ENCODE measurements at regions not wholly inside any gene's neighbourhood (a gene's known extent, or its start where the extent isn't known, plus 50 kb on each side); places are given as distances from the start of the nearest gene placed in this dataset.

DNA sequence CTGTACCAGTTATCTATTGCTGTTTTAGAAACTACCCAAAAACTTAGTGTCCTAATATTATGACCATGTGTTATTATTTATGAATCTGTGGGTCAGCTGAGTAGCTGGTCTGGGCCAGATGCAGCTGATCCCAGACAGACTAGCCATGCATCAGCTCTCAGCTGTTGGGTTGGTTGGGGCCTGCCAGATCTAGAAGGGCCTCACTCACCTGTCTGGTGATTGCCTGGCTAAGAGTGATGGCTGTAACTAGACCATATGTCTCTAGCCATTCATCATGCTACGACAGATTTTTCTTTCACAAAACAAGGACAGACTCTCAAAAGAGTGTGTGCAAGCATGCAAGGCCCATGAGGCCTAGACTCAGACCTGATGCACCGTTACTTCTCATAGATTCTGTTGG lies 403.2 kb downstream of the SAMD5 start (continued):
- TF ChIP-seq, protein P1, sequence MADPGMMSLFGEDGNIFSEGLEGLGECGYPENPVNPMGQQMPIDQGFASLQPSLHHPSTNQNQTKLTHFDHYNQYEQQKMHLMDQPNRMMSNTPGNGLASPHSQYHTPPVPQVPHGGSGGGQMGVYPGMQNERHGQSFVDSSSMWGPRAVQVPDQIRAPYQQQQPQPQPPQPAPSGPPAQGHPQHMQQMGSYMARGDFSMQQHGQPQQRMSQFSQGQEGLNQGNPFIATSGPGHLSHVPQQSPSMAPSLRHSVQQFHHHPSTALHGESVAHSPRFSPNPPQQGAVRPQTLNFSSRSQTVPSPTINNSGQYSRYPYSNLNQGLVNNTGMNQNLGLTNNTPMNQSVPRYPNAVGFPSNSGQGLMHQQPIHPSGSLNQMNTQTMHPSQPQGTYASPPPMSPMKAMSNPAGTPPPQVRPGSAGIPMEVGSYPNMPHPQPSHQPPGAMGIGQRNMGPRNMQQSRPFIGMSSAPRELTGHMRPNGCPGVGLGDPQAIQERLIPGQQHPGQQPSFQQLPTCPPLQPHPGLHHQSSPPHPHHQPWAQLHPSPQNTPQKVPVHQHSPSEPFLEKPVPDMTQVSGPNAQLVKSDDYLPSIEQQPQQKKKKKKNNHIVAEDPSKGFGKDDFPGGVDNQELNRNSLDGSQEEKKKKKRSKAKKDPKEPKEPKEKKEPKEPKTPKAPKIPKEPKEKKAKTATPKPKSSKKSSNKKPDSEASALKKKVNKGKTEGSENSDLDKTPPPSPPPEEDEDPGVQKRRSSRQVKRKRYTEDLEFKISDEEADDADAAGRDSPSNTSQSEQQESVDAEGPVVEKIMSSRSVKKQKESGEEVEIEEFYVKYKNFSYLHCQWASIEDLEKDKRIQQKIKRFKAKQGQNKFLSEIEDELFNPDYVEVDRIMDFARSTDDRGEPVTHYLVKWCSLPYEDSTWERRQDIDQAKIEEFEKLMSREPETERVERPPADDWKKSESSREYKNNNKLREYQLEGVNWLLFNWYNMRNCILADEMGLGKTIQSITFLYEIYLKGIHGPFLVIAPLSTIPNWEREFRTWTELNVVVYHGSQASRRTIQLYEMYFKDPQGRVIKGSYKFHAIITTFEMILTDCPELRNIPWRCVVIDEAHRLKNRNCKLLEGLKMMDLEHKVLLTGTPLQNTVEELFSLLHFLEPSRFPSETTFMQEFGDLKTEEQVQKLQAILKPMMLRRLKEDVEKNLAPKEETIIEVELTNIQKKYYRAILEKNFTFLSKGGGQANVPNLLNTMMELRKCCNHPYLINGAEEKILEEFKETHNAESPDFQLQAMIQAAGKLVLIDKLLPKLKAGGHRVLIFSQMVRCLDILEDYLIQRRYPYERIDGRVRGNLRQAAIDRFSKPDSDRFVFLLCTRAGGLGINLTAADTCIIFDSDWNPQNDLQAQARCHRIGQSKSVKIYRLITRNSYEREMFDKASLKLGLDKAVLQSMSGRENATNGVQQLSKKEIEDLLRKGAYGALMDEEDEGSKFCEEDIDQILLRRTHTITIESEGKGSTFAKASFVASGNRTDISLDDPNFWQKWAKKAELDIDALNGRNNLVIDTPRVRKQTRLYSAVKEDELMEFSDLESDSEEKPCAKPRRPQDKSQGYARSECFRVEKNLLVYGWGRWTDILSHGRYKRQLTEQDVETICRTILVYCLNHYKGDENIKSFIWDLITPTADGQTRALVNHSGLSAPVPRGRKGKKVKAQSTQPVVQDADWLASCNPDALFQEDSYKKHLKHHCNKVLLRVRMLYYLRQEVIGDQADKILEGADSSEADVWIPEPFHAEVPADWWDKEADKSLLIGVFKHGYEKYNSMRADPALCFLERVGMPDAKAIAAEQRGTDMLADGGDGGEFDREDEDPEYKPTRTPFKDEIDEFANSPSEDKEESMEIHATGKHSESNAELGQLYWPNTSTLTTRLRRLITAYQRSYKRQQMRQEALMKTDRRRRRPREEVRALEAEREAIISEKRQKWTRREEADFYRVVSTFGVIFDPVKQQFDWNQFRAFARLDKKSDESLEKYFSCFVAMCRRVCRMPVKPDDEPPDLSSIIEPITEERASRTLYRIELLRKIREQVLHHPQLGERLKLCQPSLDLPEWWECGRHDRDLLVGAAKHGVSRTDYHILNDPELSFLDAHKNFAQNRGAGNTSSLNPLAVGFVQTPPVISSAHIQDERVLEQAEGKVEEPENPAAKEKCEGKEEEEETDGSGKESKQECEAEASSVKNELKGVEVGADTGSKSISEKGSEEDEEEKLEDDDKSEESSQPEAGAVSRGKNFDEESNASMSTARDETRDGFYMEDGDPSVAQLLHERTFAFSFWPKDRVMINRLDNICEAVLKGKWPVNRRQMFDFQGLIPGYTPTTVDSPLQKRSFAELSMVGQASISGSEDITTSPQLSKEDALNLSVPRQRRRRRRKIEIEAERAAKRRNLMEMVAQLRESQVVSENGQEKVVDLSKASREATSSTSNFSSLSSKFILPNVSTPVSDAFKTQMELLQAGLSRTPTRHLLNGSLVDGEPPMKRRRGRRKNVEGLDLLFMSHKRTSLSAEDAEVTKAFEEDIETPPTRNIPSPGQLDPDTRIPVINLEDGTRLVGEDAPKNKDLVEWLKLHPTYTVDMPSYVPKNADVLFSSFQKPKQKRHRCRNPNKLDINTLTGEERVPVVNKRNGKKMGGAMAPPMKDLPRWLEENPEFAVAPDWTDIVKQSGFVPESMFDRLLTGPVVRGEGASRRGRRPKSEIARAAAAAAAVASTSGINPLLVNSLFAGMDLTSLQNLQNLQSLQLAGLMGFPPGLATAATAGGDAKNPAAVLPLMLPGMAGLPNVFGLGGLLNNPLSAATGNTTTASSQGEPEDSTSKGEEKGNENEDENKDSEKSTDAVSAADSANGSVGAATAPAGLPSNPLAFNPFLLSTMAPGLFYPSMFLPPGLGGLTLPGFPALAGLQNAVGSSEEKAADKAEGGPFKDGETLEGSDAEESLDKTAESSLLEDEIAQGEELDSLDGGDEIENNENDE (IDR thresholded peaks at IDR 0.05; ENCODE audit: insufficient replicate concordance, low read length) = no peak
- TF ChIP-seq JUND (IDR thresholded peaks at IDR 0.05; ENCODE audit: low read length) = no peak
- TF ChIP-seq BRCA1 (IDR thresholded peaks at IDR 0.05; ENCODE audit: low read depth, low read length) = no peak

All from H1 (cell line).